Ovary (tissue), 3 donors: ENCODE measurements at regions not wholly inside any gene's neighbourhood (a gene's known extent, or its start where the extent isn't known, plus 50 kb on each side); places are given as distances from the start of the nearest gene placed in this dataset.

Experiments used
- CTCF ChIP-seq, 3 donors: fragments of 450-650 bp in 2 of 3; fragments of 200-600 bp in 1 of 3; IDR thresholded peaks; one replicate each; pipeline versions ENCODE4 v1.5.1 to v1.8.0; 2016 to 2022; ENCODE audit warnings: antibody characterized with exemption in 3 of 3, mild to moderate bottlenecking in 1 of 3
- EP300 ChIP-seq: sonication (generic); formaldehyde crosslinking; IDR thresholded peaks from one replicate; pipeline ENCODE4 v1.6.1; 2017; ENCODE audit warnings: antibody characterized with exemption
- POLR2A ChIP-seq: fragments of 450-650 bp; IDR thresholded peaks from one replicate; pipeline ENCODE4 v1.6.1; 2017; ENCODE audit warnings: antibody characterized with exemption, mild to moderate bottlenecking, moderate library complexity
- donor health status: DM: no; HTN: no; CAD: no.

DNA sequence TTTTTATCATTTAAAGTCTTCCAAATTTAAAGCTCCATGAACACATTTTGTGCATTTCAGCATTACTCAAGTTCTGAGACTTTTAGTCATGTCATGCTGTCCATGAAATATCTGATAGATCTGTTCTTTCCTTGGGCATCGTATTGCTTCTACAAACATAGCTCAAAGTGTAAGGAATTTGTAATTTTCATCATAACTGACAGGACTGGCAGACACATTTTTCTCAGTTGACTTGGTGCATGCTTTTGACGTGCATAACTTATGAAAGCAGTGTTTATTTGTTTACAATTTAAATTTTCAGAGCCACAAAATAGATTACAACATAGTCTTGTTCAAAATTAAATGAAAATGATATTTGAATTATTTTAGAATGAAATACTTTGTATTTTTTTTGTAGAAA lies 812.1 kb upstream of the NOVA1 start:
- TF ChIP-seq EP300 = no peak
- no peak for TF ChIP-seq CTCF (IDR thresholded peaks at IDR 0.05)
- TF ChIP-seq POLR2A = no peak
